ENCODE measurements at regions not wholly inside any gene's neighbourhood (a gene's known extent, or its start where the extent isn't known, plus 50 kb on each side); places are given as distances from the start of the nearest gene placed in this dataset.

- H3K4me3 ChIP-seq, result no peak overlapping the region
- peaks cover 0 to 5% (median 0%) of the 10 kb centered on the region in 10 experiments; a peak in 1 of 20 replicates for H3K4me1 ChIP-seq
- H3K4me2 ChIP-seq, result no peak overlapping the region
- no peaks in the 10 kb centered on the region for H3K36me3 ChIP-seq
- H3K9me3 ChIP-seq (replicated peaks in 1 of 11), result 0 out of 22 replicates have a peak, but pooled peaks cover 0 to 6% (median 0%) of the 10 kb centered on the region in 11 experiments
- H3K9ac ChIP-seq, result no peak overlapping the region
- no peak overlapping the region for H3K27ac ChIP-seq
- no peaks in the 10 kb centered on the region for H4K20me1 ChIP-seq
- TF ChIP-seq Cebpa-rat (IDR thresholded peaks at IDR 0.05), result no peak
- H3K27me3 ChIP-seq, result no peaks in the 10 kb centered on the region
Observed at GRCh38 chrX:44470816-44471215, 71.8 kb downstream of the FUNDC1 start.

- Histone ChIP-seq H3K4me1 (peaks cover 11 to 41% (median 20%) of the 10 kb centered on the region in 10 experiments), H3K9ac (no peak overlapping the region), H3K27ac (peak overlapping the region in 5 of 11 experiments; percentile 4 to 45 (median 34); a peak in 5 of 22 replicates), H3K27me3 (no peaks in the 10 kb centered on the region), H4K20me1 (peaks cover 0 to 3% (median 0%) of the 10 kb centered on the region in 11 experiments; a peak in 2 of 22 replicates), H3K36me3 (no peaks in the 10 kb centered on the region), H3K4me3 (no peak overlapping the region), H3K4me2 (peak overlapping the region; percentile 37 to 85 (median 54)), H3K9me3 (replicated peaks in 1 of 11) (peaks cover 0 to 23% (median 12%) of the 10 kb centered on the region in 11 experiments; a peak in 13 of 22 replicates)
- no peak for TF ChIP-seq Cebpa-rat (IDR thresholded peaks at IDR 0.05)
Observed at GRCh38 chrX:44462850-44463249, 79.8 kb downstream of the FUNDC1 start.

- Histone ChIP-seq H3K4me3 (no peak overlapping the region), H3K4me2 (0 out of 22 replicates have a peak overlapping the region, but pooled peaks of 1 of the 11 experiments have one; percentile 17), H3K27ac (no peak overlapping the region), H3K27me3 (no peaks in the 10 kb centered on the region), H3K4me1 (peaks cover 11 to 37% (median 18%) of the 10 kb centered on the region in 10 experiments), H3K9me3 (replicated peaks in 1 of 11) (peaks cover 0 to 19% (median 9%) of the 10 kb centered on the region in 11 experiments; a peak in 13 of 22 replicates), H4K20me1 (peaks cover 0 to 3% (median 0%) of the 10 kb centered on the region in 11 experiments; a peak in 2 of 22 replicates), H3K9ac (no peak overlapping the region), H3K36me3 (no peaks in the 10 kb centered on the region)
- TF ChIP-seq Cebpa-rat (IDR thresholded peaks at IDR 0.05), result no peak
Observed at GRCh38 chrX:44459501-44459900, 83.2 kb downstream of the FUNDC1 start.

GRCh38 chrX:44456685-44457084, 86.0 kb downstream of the FUNDC1 start:
- peaks cover 0 to 8% (median 0%) of the 10 kb centered on the region in 11 experiments; a peak in 3 of 22 replicates for H3K9me3 ChIP-seq (replicated peaks in 1 of 11)
- H3K27me3 ChIP-seq, result no peaks in the 10 kb centered on the region
- no peak overlapping the region for H3K4me2 ChIP-seq
- H3K4me1 ChIP-seq, result peaks cover 0 to 12% (median 0%) of the 10 kb centered on the region in 10 experiments; a peak in 5 of 20 replicates
- TF ChIP-seq Cebpa-rat (IDR thresholded peaks at IDR 0.05), result no peak
- H3K27ac ChIP-seq, result no peak overlapping the region
- H3K9ac ChIP-seq, result no peak overlapping the region
- H4K20me1 ChIP-seq, result no peaks in the 10 kb centered on the region
- H3K36me3 ChIP-seq, result no peaks in the 10 kb centered on the region
- H3K4me3 ChIP-seq, result no peak overlapping the region

GRCh38 chrX:44451056-44451455, 91.6 kb downstream of the FUNDC1 start:
- Histone ChIP-seq H3K27me3 (no peaks in the 10 kb centered on the region), H4K20me1 (no peaks in the 10 kb centered on the region), H3K36me3 (no peaks in the 10 kb centered on the region), H3K4me2 (peak overlapping the region in 1 of 11 experiments; percentile 11; a peak in 1 of 22 replicates), H3K4me1 (no peaks in the 10 kb centered on the region; a peak in 1 of 20 replicates), H3K9me3 (replicated peaks in 1 of 11) (peaks cover 0 to 13% (median 6%) of the 10 kb centered on the region in 11 experiments; a peak in 8 of 22 replicates), H3K27ac (no peak overlapping the region), H3K9ac (no peak overlapping the region), H3K4me3 (no peak overlapping the region)
- TF ChIP-seq Cebpa-rat (IDR thresholded peaks at IDR 0.05), result no peak

- Histone ChIP-seq H3K4me1 (no peaks in the 10 kb centered on the region; a peak in 1 of 20 replicates), H3K9ac (no peak overlapping the region), H3K9me3 (replicated peaks in 1 of 11) (peaks cover 0 to 13% (median 6%) of the 10 kb centered on the region in 11 experiments; a peak in 8 of 22 replicates), H4K20me1 (no peaks in the 10 kb centered on the region), H3K36me3 (no peaks in the 10 kb centered on the region), H3K4me3 (no peak overlapping the region), H3K27me3 (no peaks in the 10 kb centered on the region), H3K4me2 (no peak overlapping the region), H3K27ac (no peak overlapping the region)
- no peak for TF ChIP-seq Cebpa-rat (IDR thresholded peaks at IDR 0.05)
Observed at GRCh38 chrX:44447214-44447613, 95.4 kb downstream of the FUNDC1 start.

GRCh38 chrX:44440006-44440405, 96.5 kb upstream of the EFHC2 start:
- no peak for TF ChIP-seq Cebpa-rat (IDR thresholded peaks at IDR 0.05)
- Histone ChIP-seq H3K9me3 (replicated peaks in 1 of 11) (peaks cover 0 to 17% (median 0%) of the 10 kb centered on the region in 11 experiments; a peak in 1 of 22 replicates), H3K9ac (no peak overlapping the region), H3K4me3 (no peak overlapping the region), H3K4me2 (no peak overlapping the region), H3K27ac (no peak overlapping the region), H4K20me1 (no peaks in the 10 kb centered on the region), H3K36me3 (no peaks in the 10 kb centered on the region), H3K4me1 (no peaks in the 10 kb centered on the region), H3K27me3 (no peaks in the 10 kb centered on the region)

GRCh38 chrX:44439242-44439794, 95.8 kb upstream of the EFHC2 start:
- no peaks in the 10 kb centered on the region for H4K20me1 ChIP-seq
- no peaks in the 10 kb centered on the region for H3K4me1 ChIP-seq
- peaks cover 0 to 17% (median 0%) of the 10 kb centered on the region in 11 experiments; a peak in 1 of 22 replicates for H3K9me3 ChIP-seq (replicated peaks in 1 of 11)
- no peaks in the 10 kb centered on the region for H3K36me3 ChIP-seq
- no peak overlapping the region for H3K4me3 ChIP-seq
- TF ChIP-seq Cebpa-rat (IDR thresholded peaks at IDR 0.05), result no peak
- no peak overlapping the region for H3K9ac ChIP-seq
- H3K27me3 ChIP-seq, result no peaks in the 10 kb centered on the region
- H3K27ac ChIP-seq, result no peak overlapping the region
- no peak overlapping the region for H3K4me2 ChIP-seq

GRCh38 chrX:44435047-44435446, 91.6 kb upstream of the EFHC2 start:
- TF ChIP-seq Cebpa-rat (IDR thresholded peaks at IDR 0.05), result no peak
- H3K4me3 ChIP-seq, result no peak overlapping the region
- no peak overlapping the region for H3K4me2 ChIP-seq
- H3K4me1 ChIP-seq, result no peaks in the 10 kb centered on the region; a peak in 1 of 20 replicates
- no peaks in the 10 kb centered on the region for H3K36me3 ChIP-seq
- H3K27me3 ChIP-seq, result no peaks in the 10 kb centered on the region
- H3K27ac ChIP-seq, result no peak overlapping the region
- no peak overlapping the region for H3K9ac ChIP-seq
- no peaks in the 10 kb centered on the region for H4K20me1 ChIP-seq
- peaks cover 0 to 17% (median 0%) of the 10 kb centered on the region in 11 experiments; a peak in 1 of 22 replicates for H3K9me3 ChIP-seq (replicated peaks in 1 of 11)
